ENCODE measurements at regions not wholly inside any gene's neighbourhood (a gene's known extent, or its start where the extent isn't known, plus 50 kb on each side); places are given as distances from the start of the nearest gene placed in this dataset.

- POLR2A ChIA-PET, result no interaction called here
- intact Hi-C loops (cut with micrococcal nuclease), result no loop called here
- DNase-seq (ENCODE audit: extremely low read depth in 1 of 4, low spot score in 3 of 4), result no peak
Observed at GRCh38 chr9:109556061-109556460, 58.0 kb upstream of the PTPN3 start.

GRCh38 chr9:109556786-109557185 lies 58.7 kb upstream of the PTPN3 start:
- no peaks in the 10 kb centered on the region for H3K27me3 ChIP-seq (ENCODE audit: control insufficient read depth in 2 of 2, insufficient read depth in 2 of 2, low read length in 2 of 2)
- ChIA-PET POLR2A (no interaction called here), CTCF (ENCODE audit: low intra/inter-chr PET ratio) (no interaction called here)
- no peak overlapping the region for H2AFZ ChIP-seq (ENCODE audit: low read depth, low read length)
- no peak overlapping the region for H3K4me3 ChIP-seq
- H3K9me3 ChIP-seq (replicated peaks; ENCODE audit: control insufficient read depth, insufficient read depth, low read depth, low read length), result no peaks in the 10 kb centered on the region
- no peak overlapping the region for H3K27ac ChIP-seq (ENCODE audit: extremely low read depth, low read depth, low read length)
- FAIRE-seq (no peak), DNase-seq (ENCODE audit: extremely low read depth in 1 of 4, low spot score in 3 of 4) (no peak), ATAC-seq (no peak)
- H3K4me2 ChIP-seq (ENCODE audit: insufficient read depth, low read length), result no peak overlapping the region
- WGBS (ENCODE audit: insufficient coverage, low coverage, missing lambda C conversion rate), result 0% methylated on average over 3 of the region's 3 CpGs
- H4K20me1 ChIP-seq (replicated peaks; ENCODE audit: control insufficient read depth, insufficient read depth, low read length), result no peaks in the 10 kb centered on the region; the same call in 1 of the 2 replicates
- no peaks in the 10 kb centered on the region for H3K4me1 ChIP-seq (replicated peaks in 1 of 2; ENCODE audit: control insufficient read depth in 2 of 2, insufficient read depth in 2 of 2, low read length in 2 of 2)
- no peaks in the 10 kb centered on the region for H3K79me2 ChIP-seq (ENCODE audit: control insufficient read depth, insufficient read depth, low read length)
- no TSS peak for BruUV-seq (replicated peaks)
- no peaks in the 10 kb centered on the region for H3K36me3 ChIP-seq (ENCODE audit: control insufficient read depth, insufficient read depth, low read length)
- no peak overlapping the region for H3K9ac ChIP-seq (ENCODE audit: insufficient read depth in 1 of 2, low read depth in 2 of 2, low read length in 2 of 2)
- no peaks in the 10 kb centered on the region for H3K9me1 ChIP-seq (ENCODE audit: control insufficient read depth, insufficient read depth, low read length)
- in situ Hi-C loops (cut with MboI), result no loop called here
- intact Hi-C loops (cut with micrococcal nuclease), result no loop called here
- TF ChIP-seq DNMT1 (IDR thresholded peaks at IDR 0.05), result no peak
- TF ChIP-seq ZNF592 (IDR thresholded peaks at IDR 0.05), result no peak
- no peak for TF ChIP-seq TCF7 (IDR thresholded peaks at IDR 0.05; ENCODE audit: borderline replicate concordance)
- no peak for TF ChIP-seq KLF1 (tag; IDR thresholded peaks at IDR 0.05)
- TF ChIP-seq SMAD4 (CRISPR knock-in tag; conservative IDR thresholded peaks at IDR 0.05), result no peak
- TF ChIP-seq CHD2 (IDR thresholded peaks at IDR 0.05; ENCODE audit: low read depth, low read length), result no peak
- no peak for TF ChIP-seq ZNF280B (CRISPR knock-in tag; IDR thresholded peaks at IDR 0.05)
- TF ChIP-seq LARP7 (IDR thresholded peaks at IDR 0.05), result no peak
- TF ChIP-seq RUNX1 (IDR thresholded peaks at IDR 0.05; ENCODE audit: low read depth), result no peak
- no peak for TF ChIP-seq NFE2L1 (tag; IDR thresholded peaks at IDR 0.05; ENCODE audit: borderline replicate concordance, low read depth)
- no peak for TF ChIP-seq TCF15 (CRISPR knock-in tag; IDR thresholded peaks at IDR 0.05)

More at GRCh38 chr9:109556061-109556460, 58.0 kb upstream of the PTPN3 start:
- Histone ChIP-seq H3K4me3 (no peak overlapping the region), H2AFZ (ENCODE audit: low read depth, low read length) (no peak overlapping the region), H3K4me1 (replicated peaks in 1 of 2; ENCODE audit: control insufficient read depth in 2 of 2, insufficient read depth in 2 of 2, low read length in 2 of 2) (no peaks in the 10 kb centered on the region), H3K9ac (ENCODE audit: insufficient read depth in 1 of 2, low read depth in 2 of 2, low read length in 2 of 2) (no peak overlapping the region), H3K9me1 (ENCODE audit: control insufficient read depth, insufficient read depth, low read length) (no peaks in the 10 kb centered on the region), H3K4me2 (ENCODE audit: insufficient read depth, low read length) (no peak overlapping the region), H3K36me3 (ENCODE audit: control insufficient read depth, insufficient read depth, low read length) (no peaks in the 10 kb centered on the region), H3K79me2 (ENCODE audit: control insufficient read depth, insufficient read depth, low read length) (no peaks in the 10 kb centered on the region), H4K20me1 (replicated peaks; ENCODE audit: control insufficient read depth, insufficient read depth, low read length) (no peaks in the 10 kb centered on the region; the same call in 1 of the 2 replicates), H3K27me3 (ENCODE audit: control insufficient read depth in 2 of 2, insufficient read depth in 2 of 2, low read length in 2 of 2) (no peaks in the 10 kb centered on the region), H3K27ac (ENCODE audit: extremely low read depth, low read depth, low read length) (no peak overlapping the region), H3K9me3 (replicated peaks; ENCODE audit: control insufficient read depth, insufficient read depth, low read depth, low read length) (no peaks in the 10 kb centered on the region)
- CTCF ChIA-PET (ENCODE audit: low intra/inter-chr PET ratio), result no interaction called here
- WGBS (ENCODE audit: insufficient coverage, low coverage, missing lambda C conversion rate), result 0% methylated on average over 4 of the region's 4 CpGs
- no TSS peak for BruUV-seq (replicated peaks)
- no peak for FAIRE-seq
- TF ChIP-seq ZNF274 (IDR thresholded peaks at IDR 0.05; ENCODE audit: borderline replicate concordance, low read depth, low read length), result no peak
- ATAC-seq, result no peak
- in situ Hi-C loops (cut with MboI), result no loop called here
